ENCODE measurements at regions not wholly inside any gene's neighbourhood (a gene's known extent, or its start where the extent isn't known, plus 50 kb on each side); places are given as distances from the start of the nearest gene placed in this dataset.

DNA sequence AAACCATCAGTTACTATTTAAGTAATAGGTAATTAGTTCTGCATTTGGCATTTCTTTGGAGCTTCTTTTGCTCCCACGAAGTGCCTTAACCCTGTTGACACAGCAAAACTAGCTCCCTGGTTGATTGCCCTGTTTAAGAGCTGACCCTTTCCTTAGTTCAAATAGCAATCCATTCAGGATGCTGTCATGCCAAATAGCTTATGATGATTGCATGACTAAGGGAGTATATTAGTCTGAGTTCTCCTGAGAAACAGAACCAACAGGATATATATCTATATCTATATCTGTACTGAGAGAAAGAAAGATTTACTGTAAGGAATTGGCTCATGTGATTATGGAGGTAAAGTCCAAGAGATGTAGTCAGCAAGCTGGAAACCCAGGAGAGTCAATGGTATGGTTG lies 50.3 kb upstream of the SPRED1 start:
- no peak overlapping the region for H2BK12ac ChIP-seq (ENCODE audit: low read depth, low read length)
- no peak for TF ChIP-seq SP2 (IDR thresholded peaks at IDR 0.05; ENCODE audit: low read length)
- TF ChIP-seq CHD2 (IDR thresholded peaks at IDR 0.05; ENCODE audit: low read length) = no peak
- TF ChIP-seq, protein P1, sequence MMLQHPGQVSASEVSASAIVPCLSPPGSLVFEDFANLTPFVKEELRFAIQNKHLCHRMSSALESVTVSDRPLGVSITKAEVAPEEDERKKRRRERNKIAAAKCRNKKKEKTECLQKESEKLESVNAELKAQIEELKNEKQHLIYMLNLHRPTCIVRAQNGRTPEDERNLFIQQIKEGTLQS (IDR thresholded peaks at IDR 0.05; ENCODE audit: insufficient read depth, low read depth, low read length) = no peak
- TF ChIP-seq HDAC6 (IDR thresholded peaks at IDR 0.05; ENCODE audit: low read depth, low read length) = no peak
- no peak for TF ChIP-seq KDM4A (IDR thresholded peaks at IDR 0.05; ENCODE audit: low read depth, low read length, severe bottlenecking)
- TF ChIP-seq CREB1 (IDR thresholded peaks at IDR 0.05) = no peak
- no peak for TF ChIP-seq CBX5 (IDR thresholded peaks at IDR 0.05; ENCODE audit: low read depth, low read length)
- TF ChIP-seq TBP (IDR thresholded peaks at IDR 0.05; ENCODE audit: low read depth, low read length) = no peak
- no peak overlapping the region for H4K5ac ChIP-seq (ENCODE audit: insufficient read length, low read depth, low read length)
- H3K4ac ChIP-seq (replicated peaks; ENCODE audit: insufficient read length, low read depth, low read length) = no peak overlapping the region
- no peaks in the 10 kb centered on the region for H3K9me3 ChIP-seq (ENCODE audit: insufficient read depth in 2 of 2, low read depth in 1 of 2, low read length in 1 of 2)
- H2BK5ac ChIP-seq (ENCODE audit: low read depth, low read length) = no peak overlapping the region
- no peak overlapping the region for H3K14ac ChIP-seq (ENCODE audit: insufficient read length)
- H3K27ac ChIP-seq (ENCODE audit: low read depth, low read length) = no peak overlapping the region
- H3K56ac ChIP-seq (replicated peaks; ENCODE audit: insufficient read length, low read depth, low read length) = no peak overlapping the region
- no peaks in the 10 kb centered on the region for H3K79me1 ChIP-seq (ENCODE audit: low read depth, low read length)
- ChIA-PET CTCF (ENCODE audit: partially characterized antibody) (interaction anchor here (1.1 kb wide), 1 partner anchor 16 kb away, joined by 3 read pairs; no protein-coding TSS in a partner anchor), POLR2A (ENCODE audit: partially characterized antibody) (no interaction called here)
- no peak overlapping the region for H2AK5ac ChIP-seq (ENCODE audit: low read depth, low read length)
- no peaks in the 10 kb centered on the region for H3K36me3 ChIP-seq (ENCODE audit: control insufficient read depth in 2 of 4, insufficient read depth in 4 of 4, low read length in 3 of 4)
- H2BK15ac ChIP-seq (ENCODE audit: low read length) = no peak overlapping the region
- H2AFZ ChIP-seq (ENCODE audit: low read length) = no peak overlapping the region
- no peak overlapping the region for H4K91ac ChIP-seq (replicated peaks; ENCODE audit: insufficient read length, low read length)
- no peak for FAIRE-seq
- H3K4me3 ChIP-seq (ENCODE audit: extremely low read depth in 1 of 4, insufficient read depth in 2 of 4, low read depth in 3 of 4, low read length in 4 of 4) = no peak overlapping the region
- no peaks in the 10 kb centered on the region for H4K20me1 ChIP-seq (replicated peaks in 1 of 2; ENCODE audit: control insufficient read depth in 1 of 2, insufficient read depth in 2 of 2, low read length in 2 of 2)
- no peaks in the 10 kb centered on the region for H3K23me2 ChIP-seq (ENCODE audit: low read depth, low read length)
- DNase-seq (ENCODE audit: low read depth in 1 of 2, low spot score in 2 of 2) = no peak
- no peak overlapping the region for H3K23ac ChIP-seq (ENCODE audit: insufficient read length)
- H4K8ac ChIP-seq (ENCODE audit: extremely low read depth, insufficient read depth, low read length) = no peak overlapping the region
- 84% methylated on average over 1 of the region's 1 CpG; no CpG with 5 or more reads in 1 of the 2 experiments for WGBS, 2 experiments (ENCODE audit: extremely low coverage in 1 of 2, insufficient coverage in 1 of 2, insufficient read length in 1 of 2, insufficient replicate concordance in 2 of 2, low coverage in 1 of 2, low lambda C conversion rate in 2 of 2, missing lambda C conversion rate in 1 of 2)
- no peaks in the 10 kb centered on the region for H3K4me1 ChIP-seq (replicated peaks in 1 of 4; ENCODE audit: control insufficient read depth in 3 of 4, insufficient read depth in 4 of 4, low read length in 3 of 4)
- H3K18ac ChIP-seq (ENCODE audit: extremely low read depth, low read length) = no peak overlapping the region
- H3K27me3 ChIP-seq (replicated peaks in 1 of 4; ENCODE audit: control insufficient read depth in 3 of 4, extremely low read depth in 1 of 4, insufficient read depth in 3 of 4, low read length in 3 of 4) = no peaks in the 10 kb centered on the region
- no peaks in the 10 kb centered on the region for H3K79me2 ChIP-seq (ENCODE audit: control insufficient read depth in 1 of 2, insufficient read depth in 2 of 2, low read length in 2 of 2)
- no peak overlapping the region for H2BK120ac ChIP-seq (replicated peaks; ENCODE audit: low read depth, low read length)
- no peak overlapping the region for H2BK20ac ChIP-seq (ENCODE audit: low read length)
- no peak overlapping the region for H3K9ac ChIP-seq (replicated peaks in 1 of 4; ENCODE audit: extremely low read depth in 1 of 4, low read depth in 3 of 4, low read length in 3 of 4)
- no peak overlapping the region for H3K4me2 ChIP-seq (ENCODE audit: insufficient read depth in 1 of 2, low read depth in 2 of 2, low read length in 2 of 2)
